ENCODE measurements at regions not wholly inside any gene's neighbourhood (a gene's known extent, or its start where the extent isn't known, plus 50 kb on each side); places are given as distances from the start of the nearest gene placed in this dataset.
"Not testable (repeated sequence)": the region's sequence is repeated elsewhere in the genome, so short reads cannot be mapped to it uniquely, and the experiment has no call there.

DNA sequence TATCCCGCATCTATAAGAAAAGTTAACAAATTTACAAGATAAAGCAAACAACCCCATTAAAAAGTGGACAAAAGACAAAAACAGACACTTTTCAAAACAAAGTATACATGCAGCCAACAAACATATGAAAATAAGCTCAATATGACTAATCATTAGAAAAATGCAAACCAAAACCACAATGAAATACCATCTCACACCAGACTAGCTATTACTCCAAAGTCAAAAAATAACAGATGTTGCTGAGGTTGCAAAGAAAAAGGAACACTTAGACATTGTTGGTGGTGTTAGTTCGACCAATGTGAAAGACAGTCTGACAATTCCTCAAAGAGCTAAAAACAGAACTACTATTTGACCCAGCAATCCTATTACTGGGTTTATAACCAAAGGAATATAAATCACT, 968.6 kb upstream of the USP15 start:
- DNase-seq (ENCODE audit: low spot score), result no peak

DNA sequence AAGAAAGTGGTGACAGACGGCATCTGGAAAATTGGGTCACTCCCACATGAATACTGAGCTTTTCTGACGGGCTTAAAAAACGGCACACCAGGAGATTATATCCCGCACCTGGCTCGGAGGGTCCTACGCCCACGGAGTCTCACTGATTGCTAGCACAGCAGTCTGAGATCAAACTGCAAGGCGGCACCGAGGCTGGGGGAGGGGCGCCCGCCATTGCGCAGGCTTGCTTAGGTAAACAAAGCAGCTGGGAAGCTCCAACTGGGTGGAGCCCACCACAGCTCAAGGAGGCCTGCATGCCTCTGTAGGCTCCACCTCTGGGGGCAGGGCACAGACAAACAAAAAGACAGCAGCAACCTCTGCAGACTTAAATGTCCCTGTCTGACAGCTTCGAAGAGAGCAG, 966.2 kb upstream of the USP15 start:
- DNase-seq (ENCODE audit: low spot score), result not testable (repeated sequence)

- DNase-seq (ENCODE audit: low spot score), result no peak
These were observed 958.4 kb upstream of the USP15 start for GRCh38 chr12:61301817-61302216.

GRCh38 chr12:61302282-61302681, 957.9 kb upstream of the USP15 start:
- no peak for DNase-seq (ENCODE audit: low spot score)

DNA sequence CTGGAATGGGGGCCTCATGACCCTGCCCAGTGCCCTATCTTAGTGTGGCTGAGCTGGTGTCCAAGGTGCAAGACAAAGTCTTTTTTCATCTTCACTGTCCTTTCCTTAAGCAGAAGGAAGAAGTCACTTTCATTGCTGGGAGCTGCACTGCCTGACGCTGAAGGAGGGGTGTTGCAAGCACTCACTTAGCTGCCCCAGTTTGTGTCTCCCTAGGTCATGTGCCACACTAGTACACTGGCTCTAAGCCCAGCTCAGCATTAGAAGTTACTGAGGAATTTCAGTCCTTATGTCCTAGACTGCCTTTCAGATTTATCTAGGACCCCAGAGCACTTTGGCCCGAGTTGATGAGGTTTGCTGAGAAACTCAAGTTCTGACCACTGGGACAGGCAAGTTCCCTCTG, 952.0 kb upstream of the USP15 start:
- no peak for DNase-seq (ENCODE audit: low spot score)

DNA sequence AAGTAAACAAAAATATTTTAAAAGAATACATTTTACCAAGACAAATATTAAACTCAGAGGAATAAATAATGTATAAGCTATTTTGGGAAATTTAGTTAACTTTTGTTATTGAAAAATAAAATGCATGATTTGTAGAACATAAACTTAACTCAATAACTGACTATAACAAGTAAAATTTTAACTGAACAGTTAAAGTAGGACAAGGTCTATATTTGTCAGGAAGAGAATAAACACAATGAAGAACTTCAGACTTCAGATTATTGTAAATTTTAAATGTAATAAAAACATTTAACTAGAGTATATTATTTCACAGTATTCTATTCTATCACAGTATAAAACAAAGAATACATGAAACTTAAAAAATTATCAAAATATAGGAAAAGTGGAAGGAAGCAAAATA, 948.8 kb upstream of the USP15 start:
- DNase-seq (ENCODE audit: low spot score), result no peak

GRCh38 chr12:61348871-61349270, 911.3 kb upstream of the USP15 start:
- DNase-seq (ENCODE audit: low spot score), result no peak

GRCh38 chr12:61355105-61355504, 905.1 kb upstream of the USP15 start:
- DNase-seq (ENCODE audit: low spot score), result no peak

DNA sequence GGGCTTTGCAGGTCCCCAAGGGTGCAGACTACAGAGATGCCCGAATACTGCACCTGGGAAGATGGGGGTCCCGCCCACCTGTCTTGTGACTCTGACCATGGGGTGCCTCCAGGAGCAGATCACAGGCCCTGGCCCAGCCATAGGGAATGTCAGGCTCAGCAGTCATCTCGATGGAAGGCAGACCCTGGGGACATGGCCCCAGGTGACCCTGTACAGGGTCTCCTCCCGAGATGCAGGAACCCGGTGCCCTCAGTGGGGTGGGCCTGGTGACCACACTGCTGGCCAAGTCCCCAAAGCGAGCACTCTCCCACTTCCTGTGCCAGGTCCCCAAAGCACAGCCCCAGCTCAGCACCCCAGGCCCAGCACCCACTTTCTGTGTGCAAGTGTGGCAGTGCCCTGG, 903.7 kb upstream of the USP15 start:
- no peak for DNase-seq (ENCODE audit: low spot score)

- DNase-seq (ENCODE audit: low spot score), result no peak
These were observed 902.7 kb upstream of the USP15 start for GRCh38 chr12:61357496-61357895.

DNA sequence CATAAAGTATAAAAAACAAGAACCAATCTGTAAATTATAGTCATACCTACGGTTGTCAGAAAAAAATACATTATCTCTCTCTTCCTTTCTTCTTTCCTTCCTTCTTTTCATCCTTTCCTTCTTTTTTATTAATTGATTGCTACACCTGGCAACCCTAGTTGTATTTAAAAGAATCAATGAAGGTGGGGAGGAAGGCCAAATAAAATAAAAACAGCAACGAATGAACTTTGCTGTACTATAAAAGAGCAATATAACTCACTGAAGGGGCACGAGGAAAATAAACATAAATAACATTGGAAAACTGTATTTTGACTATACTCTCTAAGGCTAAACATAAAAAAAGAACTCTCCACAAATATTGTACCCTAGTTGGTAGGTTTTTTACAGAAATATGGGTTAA, 898.2 kb upstream of the USP15 start:
- no peak for DNase-seq (ENCODE audit: low spot score)

- no peak for DNase-seq (ENCODE audit: low spot score)
These were observed 895.2 kb upstream of the USP15 start for GRCh38 chr12:61365001-61365400.

GRCh38 chr12:61367281-61367785, 892.9 kb upstream of the USP15 start:
- no peak for DNase-seq (ENCODE audit: low spot score)

GRCh38 chr12:61369241-61369910, 890.8 kb upstream of the USP15 start:
- no peak for DNase-seq (ENCODE audit: low spot score)

- no peak for DNase-seq (ENCODE audit: low spot score)
These were observed 875.7 kb upstream of the USP15 start for GRCh38 chr12:61384511-61384910.

- no peak for DNase-seq (ENCODE audit: low spot score)
These were observed 874.4 kb upstream of the USP15 start for GRCh38 chr12:61385771-61386170.

DNA sequence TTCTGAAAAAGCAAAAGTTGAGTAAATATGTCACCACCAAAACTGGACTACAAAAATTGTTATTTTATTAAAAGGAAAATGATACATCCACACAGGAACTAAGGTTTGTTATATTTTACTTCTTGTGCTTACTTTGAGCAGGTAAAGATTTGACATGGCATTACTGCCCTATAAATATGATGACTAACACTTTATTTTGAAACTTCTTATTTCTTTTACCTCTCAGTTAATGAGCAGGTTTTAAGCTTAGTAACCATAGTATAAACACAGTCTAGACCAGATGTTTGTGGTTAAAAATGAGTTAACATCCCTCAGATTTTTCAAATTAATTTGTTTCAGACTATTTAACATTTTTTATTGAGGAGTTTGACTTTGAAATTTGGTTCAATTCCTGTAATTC, 862.5 kb upstream of the USP15 start:
- no peak for DNase-seq (ENCODE audit: low spot score)

- no peak for DNase-seq (ENCODE audit: low spot score)
These were observed 848.0 kb upstream of the USP15 start for GRCh38 chr12:61412201-61412600.

DNA sequence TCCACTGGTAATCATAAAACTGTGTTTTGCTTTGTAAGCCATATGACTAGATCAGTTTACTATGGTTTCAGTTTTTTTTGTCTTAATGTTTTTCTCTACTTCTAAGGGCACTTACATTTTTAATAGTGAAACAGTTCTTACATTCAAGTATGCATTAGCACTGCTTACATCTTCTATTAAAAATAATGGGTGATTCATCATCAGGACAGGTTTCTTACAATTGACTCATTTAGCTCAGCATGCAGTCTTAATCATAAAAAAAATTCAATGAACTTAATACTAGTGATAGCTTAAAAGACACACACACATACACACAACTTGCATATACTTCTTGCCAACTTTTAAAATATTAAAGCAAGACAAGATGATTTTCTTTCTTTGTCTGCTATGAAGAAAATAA, 845.7 kb upstream of the USP15 start:
- DNase-seq (ENCODE audit: low spot score), result no peak

- DNase-seq (ENCODE audit: low spot score), result no peak
These were observed 837.4 kb upstream of the USP15 start for GRCh38 chr12:61422786-61423185.

GRCh38 chr12:61452076-61452475, 808.1 kb upstream of the USP15 start:
- DNase-seq (ENCODE audit: low spot score), result peak; percentile 6

- no peak for DNase-seq (ENCODE audit: low spot score)
These were observed 772.5 kb upstream of the USP15 start for GRCh38 chr12:61487728-61488127.

- no peak for DNase-seq (ENCODE audit: low spot score)
These were observed 769.4 kb upstream of the USP15 start for GRCh38 chr12:61490526-61491498.
